ENCODE measurements at regions not wholly inside any gene's neighbourhood (a gene's known extent, or its start where the extent isn't known, plus 50 kb on each side); places are given as distances from the start of the nearest gene placed in this dataset.

GRCh38 chr9:1434811-1435210 is 384.7 kb downstream of the DMRT2 start:
- DNase-seq, result no peak

DNA sequence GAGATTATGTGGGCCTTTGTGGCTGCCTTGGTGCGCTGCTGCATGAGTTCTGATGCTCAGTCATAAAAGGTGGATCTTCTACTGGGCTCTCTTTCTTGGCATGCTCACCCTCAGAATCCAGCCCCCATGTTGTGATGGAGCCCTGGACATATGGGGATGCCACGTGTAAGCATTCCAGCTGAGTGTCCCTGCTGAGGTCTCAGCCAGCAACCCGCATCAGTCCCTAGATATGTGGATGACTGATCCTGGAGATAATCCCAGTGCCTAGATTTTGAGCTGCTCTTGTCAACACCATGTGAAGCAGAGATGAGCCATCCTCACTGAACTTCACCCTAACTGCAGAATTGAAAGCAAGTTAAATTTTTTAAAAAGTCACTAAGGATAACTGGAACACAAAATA is 390.1 kb downstream of the DMRT2 start:
- no peak for DNase-seq

- DNase-seq, result no peak
Measured at GRCh38 chr9:1442105-1442504, 391.9 kb downstream of the DMRT2 start.

DNA sequence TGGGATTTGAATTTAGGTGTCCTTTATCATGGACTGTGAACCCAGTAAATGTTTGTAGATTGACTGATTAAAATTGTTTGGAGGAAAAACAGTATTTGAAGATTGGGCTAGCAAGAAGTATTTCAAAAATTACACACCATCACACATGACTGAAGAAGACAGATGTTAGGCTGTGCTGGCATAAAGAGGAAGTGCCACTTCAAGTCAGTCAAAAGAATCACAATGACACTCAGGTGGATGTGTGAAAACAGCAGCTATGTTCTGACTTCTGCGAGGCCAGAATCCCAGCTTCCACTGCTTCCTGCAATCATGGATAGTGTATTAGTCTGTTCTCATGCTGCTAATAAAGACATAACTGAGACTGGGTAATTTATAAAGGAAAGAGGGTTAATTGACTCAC is 393.3 kb downstream of the DMRT2 start:
- DNase-seq, result no peak

- no peak for DNase-seq
Measured at GRCh38 chr9:1446671-1447070, 396.5 kb downstream of the DMRT2 start.

- no peak for DNase-seq
Measured at GRCh38 chr9:1453636-1454035, 403.5 kb downstream of the DMRT2 start.

- DNase-seq, result no peak
Measured at GRCh38 chr9:1454211-1454610, 404.1 kb downstream of the DMRT2 start.

DNA sequence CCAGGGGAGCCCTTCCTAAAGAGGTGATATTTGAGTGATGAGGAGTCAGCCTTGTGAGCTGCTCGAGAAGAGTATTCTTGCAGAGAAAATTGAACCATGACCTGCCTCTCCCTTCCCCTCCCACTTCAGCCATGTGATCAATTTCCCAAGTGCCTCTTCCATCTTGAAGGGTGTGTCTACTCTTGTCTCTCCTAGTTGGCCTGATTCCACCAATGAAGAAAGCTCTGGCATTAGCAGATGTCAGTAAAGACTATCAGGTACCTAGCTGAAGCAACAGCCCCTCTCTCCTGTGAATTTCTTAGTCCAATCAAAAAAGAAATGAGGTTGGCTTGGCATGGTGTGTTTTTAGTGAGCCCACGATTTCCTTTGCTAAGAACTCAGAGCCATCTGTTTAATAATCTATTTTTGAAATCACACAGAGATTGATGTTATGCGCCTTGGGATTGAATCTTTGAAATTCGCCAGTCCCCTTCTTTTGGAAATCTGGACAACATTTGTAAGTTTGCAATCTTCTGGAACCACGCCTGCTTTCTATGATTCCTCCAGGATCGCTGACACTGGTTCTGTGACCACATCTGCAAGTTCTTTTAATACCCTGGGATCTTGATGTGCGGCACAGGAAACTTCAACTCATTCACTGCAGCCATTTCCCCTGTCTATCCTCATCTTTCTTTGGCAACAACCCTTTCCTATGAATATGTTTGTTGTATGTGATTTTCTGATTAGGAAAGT is 404.6 kb downstream of the DMRT2 start:
- DNase-seq, result no peak

GRCh38 chr9:1455766-1456165 is 405.6 kb downstream of the DMRT2 start:
- DNase-seq, result no peak

DNA sequence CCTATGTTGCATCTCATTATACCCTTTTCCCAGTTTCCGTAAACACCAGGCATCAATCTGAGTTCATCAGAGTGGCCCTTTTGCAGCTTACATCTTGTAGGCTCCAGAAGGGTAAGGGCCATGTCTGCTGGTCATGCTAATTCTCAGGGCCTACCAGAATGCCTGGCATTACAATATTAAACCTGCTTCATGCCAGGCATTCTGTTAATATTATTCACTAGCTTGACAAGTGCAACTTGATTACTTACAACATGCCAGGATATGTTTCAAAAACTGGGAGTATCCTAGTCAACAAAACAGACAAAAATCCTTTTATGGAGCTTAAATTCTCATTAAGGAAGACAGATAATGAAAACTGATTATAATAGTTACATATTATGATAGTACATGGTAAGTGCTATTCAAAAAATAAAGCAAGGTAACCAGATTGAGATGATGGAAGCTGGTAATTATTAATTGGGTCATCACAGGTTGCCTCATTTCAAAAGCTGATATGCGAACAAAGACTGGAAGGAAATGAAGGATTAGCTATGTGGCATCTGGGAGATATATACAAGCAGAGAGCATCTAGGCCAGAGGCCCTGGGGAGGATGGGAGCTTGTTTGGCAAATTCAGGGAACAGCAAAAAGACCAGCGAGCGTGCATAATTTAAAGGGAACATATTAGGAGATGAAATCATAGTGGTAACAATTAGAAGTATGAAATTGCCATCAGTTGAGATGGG is 406.3 kb downstream of the DMRT2 start:
- DNase-seq, result no peak

- no peak for DNase-seq
Measured at GRCh38 chr9:1457460-1457859, 407.3 kb downstream of the DMRT2 start.

DNA sequence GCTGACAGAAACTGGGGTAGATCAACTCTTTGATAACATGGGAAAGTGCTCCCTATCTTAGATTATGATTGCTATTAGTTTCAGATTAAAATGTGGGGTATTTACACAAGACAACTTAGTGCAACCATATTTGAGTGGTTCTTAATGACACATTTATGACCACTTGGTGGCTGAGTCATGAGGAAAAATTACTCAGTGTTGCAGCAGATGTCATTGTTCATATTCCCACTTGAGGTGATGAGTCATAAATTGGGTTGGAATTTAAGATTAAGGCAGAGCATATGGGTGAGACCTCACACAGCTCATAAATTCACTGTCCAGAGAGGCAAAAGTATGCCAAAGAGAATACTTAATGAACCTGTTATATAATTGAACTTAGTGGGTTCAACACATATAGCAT is 408.3 kb downstream of the DMRT2 start:
- DNase-seq, result peak in 1 of 2 experiments; percentile 54

- DNase-seq, result peak; percentile 19 to 52
Measured at GRCh38 chr9:1460143-1460769, 410.1 kb downstream of the DMRT2 start.

GRCh38 chr9:1461812-1462211 is 411.7 kb downstream of the DMRT2 start:
- DNase-seq, result peak in 1 of 2 experiments; percentile 33

DNA sequence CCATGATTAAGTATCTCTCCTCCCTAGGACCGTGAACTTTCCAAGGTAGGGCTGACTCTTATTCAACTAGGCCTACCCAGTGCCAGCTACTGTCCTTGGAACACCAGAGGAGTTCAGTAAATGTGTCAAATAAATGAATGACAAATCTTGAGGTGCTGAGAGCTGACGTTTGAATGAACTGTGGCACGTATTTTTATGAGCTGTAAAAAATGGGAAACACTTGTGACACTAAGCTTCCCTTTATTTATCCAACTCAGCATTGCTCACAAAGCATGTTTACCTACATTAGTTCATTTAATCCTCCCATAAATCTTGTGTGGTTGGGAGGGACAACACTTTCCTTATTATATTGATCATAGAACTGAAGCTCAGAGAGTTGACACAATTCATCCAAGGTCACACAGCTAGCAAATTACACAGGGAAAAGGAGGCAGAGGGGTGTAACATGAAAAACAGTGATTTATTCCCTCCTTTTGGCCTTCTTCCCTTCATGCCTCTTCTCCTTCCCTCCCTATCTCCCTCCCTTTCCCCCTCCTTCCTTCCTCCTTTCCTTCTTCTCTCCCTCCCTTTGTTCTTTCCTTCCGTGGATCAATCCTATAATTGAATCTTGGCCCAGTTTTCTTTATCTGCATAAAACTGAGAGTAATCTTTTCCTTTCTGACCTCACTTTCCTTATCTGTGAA is 412.6 kb downstream of the DMRT2 start:
- DNase-seq, result no peak

GRCh38 chr9:1469996-1470395 is 419.8 kb downstream of the DMRT2 start:
- DNase-seq, result no peak

GRCh38 chr9:1473956-1474634 is 423.9 kb downstream of the DMRT2 start:
- DNase-seq, result no peak

DNA sequence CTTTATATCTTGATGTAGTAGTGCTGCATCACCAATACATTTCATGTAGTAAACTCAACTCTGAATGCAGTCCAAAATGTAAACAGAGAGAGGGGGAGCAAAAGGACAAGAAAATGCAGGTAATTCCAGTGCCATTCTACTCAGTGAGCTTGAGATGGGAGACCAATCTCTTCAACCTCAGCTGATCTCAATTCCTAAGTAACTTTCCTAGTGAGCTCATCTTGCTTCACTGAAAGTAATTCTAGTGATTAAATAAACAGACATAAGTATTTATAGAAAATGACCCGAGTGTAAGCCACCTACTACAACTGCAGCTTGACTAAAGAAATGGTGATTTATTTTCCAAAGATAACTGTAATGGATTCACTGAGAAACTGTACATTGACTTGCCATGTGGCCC is 424.5 kb downstream of the DMRT2 start:
- no peak for DNase-seq

DNA sequence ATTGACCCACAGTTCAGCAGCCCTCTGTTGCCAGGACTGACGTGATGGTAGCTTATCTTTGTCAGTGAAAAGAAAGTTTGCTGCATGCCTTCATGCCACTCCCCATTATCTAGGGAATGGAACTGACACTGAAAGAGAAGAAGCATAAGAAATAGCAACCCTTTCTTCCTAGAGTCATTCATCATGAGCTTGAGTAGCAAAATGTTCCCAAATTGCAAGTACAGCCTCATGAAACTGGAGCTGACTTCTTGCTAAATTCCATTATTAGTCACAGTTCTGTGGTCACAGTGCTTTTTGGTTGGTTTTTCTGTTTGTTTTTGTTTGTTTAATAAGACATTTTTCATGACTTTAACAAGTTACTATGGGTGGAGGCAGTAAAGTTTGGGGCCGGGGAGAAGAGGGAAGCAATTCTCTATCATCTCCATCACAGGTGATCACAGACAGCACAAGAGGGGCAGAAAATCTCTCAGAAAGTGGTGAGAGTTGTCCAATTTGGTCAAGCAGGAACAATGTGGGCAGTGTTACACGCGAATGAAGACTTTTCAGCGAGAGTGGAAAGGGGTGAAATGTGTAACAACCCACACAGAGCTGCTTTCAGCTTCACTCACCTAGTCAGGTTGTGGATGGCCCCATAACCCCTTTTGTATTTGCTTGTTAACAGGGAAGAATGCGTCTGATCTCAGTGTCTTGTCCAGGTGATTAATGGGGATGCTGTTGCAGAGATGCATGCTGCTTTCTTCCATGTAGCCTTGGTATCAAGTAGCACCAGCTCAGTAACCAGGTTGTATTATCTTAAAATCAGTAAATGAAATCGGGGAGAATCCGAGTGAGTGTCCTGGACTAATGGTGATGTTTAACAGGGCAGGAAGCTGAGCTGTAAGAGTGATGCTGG is 440.4 kb downstream of the DMRT2 start:
- DNase-seq, result no peak

DNA sequence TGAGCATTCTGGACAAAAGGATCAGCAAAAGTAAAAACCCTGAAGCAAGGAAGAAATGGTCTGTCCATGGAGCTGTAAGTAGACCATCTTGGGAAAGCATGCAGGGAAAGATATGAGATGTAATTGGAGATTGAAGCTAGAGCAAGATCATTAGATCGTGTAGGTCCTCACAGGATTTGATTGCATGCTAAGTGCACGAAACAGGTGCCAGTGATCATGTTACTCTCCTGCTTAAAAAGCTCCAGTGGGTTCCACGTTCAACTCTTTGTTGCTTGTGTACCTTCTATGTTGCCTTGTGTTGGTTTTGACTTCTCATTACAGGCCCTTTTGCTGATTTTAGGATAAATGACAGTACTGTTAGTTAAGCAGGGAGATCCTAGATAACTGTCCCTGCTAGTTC is 442.0 kb downstream of the DMRT2 start:
- no peak for DNase-seq

GRCh38 chr9:1495282-1496030 is 445.3 kb downstream of the DMRT2 start:
- DNase-seq, result no peak

Measured in NCI-H1930 (cell line).